GM21423 (cell line): ENCODE measurements at regions not wholly inside any gene's neighbourhood (a gene's known extent, or its start where the extent isn't known, plus 50 kb on each side); places are given as distances from the start of the nearest gene placed in this dataset.

Source experiments
- ATAC-seq: cut with Tn5 transposase; IDR thresholded peaks from one replicate; pipeline ENCODE4 v1.9.1; 2021; ENCODE audit warnings: mild to moderate bottlenecking, moderate library complexity; ENCODE audit not compliant: unreplicated experiment

DNA sequence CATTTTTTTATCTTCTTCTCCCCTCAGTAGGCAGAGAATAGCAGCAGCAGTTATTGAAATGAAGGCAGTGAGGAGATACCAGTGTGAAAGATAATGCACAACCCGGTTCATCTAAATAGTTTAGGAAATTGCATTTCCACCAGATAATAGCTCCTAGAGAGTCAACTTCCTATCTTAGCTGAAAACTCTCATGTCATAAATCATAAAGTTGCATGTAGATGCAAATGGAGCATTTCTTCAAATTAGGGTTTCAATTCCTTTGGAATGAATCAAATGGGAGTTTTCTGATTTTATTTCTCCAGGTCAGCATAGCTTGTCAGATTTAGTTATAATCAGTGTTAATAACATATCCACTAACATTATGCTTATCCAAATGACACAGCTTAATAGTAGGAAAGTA lies 335.3 kb downstream of the CNTNAP4 start:
- ATAC-seq, result no peak

GRCh38 chr16:76614269-76614668 lies 337.1 kb downstream of the CNTNAP4 start:
- ATAC-seq, result no peak

DNA sequence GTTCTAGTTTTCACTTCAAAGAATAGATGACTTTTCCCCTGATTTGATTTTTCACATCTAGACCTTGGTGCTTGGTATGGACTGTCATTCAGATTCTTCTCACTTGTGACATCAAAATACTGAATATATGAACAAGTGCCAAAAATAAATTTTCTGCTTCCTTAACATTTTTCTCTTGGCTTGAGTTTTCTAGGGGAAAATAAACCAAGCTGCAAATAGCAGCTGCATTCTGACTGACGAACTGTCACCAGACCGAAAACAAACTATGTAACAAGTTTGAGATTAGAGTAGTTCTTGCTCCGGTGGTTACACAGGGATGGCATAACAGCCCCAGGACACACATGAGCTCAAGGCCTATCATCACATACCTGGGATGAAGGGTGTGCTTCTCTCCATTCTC lies 345.7 kb downstream of the CNTNAP4 start:
- ATAC-seq, result no peak

- ATAC-seq, result no peak
Measured at GRCh38 chr16:76634847-76635697, 357.9 kb downstream of the CNTNAP4 start.

GRCh38 chr16:76639685-76640289 lies 362.6 kb downstream of the CNTNAP4 start:
- no peak for ATAC-seq

- no peak for ATAC-seq
Measured at GRCh38 chr16:76650582-76650981, 373.4 kb downstream of the CNTNAP4 start.

DNA sequence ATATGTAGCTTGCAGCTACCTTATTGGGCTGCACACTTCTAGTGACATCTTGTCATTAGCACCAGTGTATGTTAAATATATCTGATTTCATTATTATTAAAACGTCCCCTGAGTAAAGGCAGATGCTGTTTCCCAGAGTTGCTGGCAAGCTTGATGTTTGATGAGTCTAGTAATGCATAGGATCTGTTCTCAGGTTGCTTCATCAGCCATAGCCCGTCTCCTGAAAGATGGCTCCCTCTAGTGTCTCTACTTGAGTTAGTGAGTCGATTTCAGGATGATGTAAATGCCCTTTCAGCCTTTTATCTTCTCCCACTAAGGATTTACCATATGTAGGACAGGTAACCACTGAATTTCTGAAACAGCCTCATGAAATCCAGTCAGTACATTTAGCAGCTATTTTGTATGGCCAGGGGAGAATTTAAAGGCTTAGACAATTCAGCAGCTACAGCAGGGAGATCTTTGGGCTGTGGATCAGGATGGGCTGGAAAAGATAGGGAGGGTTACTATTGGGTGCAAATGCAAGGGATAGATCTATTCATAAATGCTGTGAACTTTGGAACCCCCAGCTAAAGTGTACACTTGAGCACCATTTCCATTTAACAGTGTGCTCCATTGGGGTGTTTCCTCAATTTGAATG lies 376.3 kb downstream of the CNTNAP4 start:
- ATAC-seq, result no peak

- ATAC-seq, result no peak
Measured at GRCh38 chr16:76654088-76654820, 377.1 kb downstream of the CNTNAP4 start.

DNA sequence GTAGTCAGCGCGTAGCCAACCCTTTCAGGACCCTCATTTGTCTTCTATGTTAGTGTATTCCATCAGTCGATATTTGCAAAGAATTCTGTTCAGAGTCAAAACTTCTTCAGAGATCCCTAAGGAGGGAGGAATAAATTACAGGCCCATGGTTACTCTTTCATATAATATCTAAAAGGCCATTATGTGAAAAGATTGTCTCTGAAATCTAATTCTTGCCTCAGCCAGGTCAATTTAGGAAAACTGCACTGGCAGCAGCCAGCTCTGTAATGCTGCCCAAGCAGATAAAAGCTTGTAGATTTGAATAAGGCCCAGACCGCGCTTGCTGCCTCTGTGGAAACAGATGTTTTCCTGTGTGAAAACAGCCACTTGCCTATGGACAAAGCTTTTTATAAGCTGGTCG lies 379.8 kb downstream of the CNTNAP4 start:
- no peak for ATAC-seq

DNA sequence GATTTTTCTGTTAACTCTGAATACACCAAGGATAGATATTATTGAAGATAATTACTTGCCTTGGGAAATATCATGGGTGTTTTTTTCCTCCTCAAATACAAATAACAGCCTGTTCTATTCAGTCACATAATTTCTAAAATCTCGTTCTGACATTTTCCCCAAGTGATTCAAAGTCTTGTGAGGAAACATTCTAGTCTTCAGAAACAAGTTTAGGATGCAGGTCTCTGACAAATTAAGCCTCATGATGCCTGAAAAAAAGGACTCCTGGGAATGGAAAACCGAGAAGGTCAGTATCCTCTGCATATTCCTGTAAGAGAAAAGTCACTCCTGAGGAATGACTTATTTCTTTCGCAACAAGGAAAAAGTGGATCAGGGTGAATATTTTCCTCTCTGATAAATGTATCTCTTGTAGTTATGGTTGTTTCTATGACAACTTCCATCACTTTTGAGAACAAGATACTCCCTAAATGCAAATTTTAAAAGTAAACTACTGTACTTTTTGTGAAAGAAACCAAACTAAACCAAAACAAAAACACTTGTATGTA lies 384.6 kb downstream of the CNTNAP4 start:
- ATAC-seq, result no peak

DNA sequence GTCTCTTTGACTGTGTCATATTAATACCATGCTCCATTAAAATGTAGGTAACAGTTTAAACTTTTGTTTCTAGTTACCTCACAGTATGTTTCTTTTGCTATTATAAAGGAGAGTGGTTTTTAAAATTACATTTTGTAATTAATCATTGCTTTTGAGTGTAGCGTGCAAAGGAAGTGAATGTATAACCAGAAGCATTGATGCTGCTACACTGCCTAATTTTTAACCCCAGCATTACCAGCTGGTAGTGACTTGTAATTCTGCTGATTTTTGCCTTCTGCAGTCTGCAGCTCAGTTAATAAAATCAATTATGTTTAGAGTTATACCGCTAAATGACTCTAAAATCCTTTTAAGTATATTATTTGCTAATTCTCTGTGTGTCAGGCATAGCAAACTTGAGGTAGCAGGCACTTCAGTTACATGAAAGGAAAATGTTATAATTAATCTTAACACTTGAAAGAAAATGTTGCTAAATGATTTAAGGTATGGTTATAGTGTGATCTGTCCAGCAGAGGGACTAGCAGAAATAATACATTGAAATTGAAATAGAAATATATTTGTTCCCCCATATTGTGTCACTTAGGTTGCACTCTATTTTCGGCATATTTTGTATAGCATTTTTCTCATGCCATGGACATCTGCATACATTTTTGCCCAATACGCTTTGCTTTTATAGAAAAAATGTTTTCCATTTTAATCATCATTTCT lies 388.5 kb downstream of the CNTNAP4 start:
- no peak for ATAC-seq

DNA sequence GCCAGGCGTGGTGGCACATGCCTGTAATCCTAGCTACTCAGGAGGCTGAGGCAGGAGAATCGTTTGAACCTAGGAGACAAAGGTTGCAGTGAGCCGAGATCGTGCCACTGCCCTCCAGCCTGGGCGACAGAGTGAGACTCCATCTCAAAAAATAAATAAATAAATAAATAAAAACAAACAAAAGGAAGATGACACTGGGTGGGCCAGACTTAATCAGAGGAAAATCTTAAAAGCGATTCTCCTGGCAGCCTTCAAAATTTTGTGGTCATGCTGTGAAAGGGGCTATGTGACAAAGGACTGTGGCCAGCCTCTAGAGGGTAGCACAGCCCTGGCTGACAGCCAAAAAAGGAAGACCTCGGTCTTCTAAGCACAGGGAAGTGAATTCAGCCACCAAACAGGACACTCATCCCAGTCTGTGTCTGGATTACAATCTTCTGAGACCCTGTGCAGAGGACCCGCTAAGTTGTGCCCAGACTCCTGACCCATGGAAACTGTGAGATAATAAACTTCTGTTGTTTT lies 391.1 kb downstream of the CNTNAP4 start:
- ATAC-seq, result no peak

DNA sequence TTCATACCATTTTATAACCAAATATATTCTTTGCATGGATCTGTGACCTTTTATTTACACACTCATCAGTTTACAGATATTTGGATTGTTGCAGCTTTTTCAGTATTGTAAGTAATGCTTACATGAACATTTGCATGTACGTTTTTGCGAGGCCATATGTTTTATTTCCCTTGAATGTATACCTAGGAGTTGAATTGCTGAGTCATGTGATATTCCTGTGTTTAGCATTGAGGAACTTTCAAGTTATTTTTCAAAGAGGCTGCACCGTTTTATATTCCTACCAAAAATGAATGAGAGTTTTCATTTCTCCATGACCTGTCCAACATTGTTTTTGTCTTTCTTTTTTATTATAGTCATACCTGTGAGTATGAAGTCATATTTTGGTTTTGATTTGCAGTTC lies 392.1 kb downstream of the CNTNAP4 start:
- no peak for ATAC-seq

- no peak for ATAC-seq
Measured at GRCh38 chr16:76670125-76670857, 393.1 kb downstream of the CNTNAP4 start.

- ATAC-seq, result no peak
Measured at GRCh38 chr16:76676356-76676755, 399.2 kb downstream of the CNTNAP4 start.

DNA sequence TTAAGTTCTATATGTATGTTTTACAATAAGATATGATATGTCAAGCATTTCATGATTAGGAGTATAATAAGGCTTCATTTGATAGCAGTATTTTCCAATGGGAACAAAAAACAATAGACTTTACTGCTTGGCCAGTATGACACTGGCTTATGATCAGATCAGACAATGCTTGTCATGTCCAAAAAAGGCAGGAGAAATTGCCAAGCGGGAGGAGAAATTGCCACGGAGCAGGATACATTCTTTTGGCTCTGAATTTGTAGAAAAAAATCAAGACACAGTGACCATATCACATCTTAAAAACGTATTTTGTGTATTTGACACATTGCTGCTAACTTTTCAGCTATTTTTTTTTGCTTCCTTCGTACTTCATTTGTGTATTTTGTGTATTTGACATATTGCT lies 404.1 kb downstream of the CNTNAP4 start:
- ATAC-seq, result no peak

DNA sequence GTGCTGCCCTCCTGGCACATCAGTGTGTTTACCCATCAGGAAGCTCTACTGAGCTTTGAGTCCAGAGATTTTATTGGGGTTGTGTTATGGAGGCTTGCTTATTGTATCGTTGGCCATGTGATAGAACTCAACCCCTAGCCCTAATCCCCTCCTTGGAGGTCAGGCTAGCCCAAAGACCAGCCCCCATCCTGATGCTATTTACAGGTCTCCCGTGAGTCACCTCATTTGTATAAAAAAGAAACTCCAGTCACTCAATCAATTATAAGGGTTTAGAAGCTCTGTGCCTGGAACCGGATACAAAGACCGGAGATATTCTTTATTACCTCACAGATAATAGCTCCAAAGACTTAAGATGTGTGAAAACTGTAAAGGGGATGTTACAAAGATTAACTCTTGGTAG lies 405.9 kb downstream of the CNTNAP4 start:
- no peak for ATAC-seq

DNA sequence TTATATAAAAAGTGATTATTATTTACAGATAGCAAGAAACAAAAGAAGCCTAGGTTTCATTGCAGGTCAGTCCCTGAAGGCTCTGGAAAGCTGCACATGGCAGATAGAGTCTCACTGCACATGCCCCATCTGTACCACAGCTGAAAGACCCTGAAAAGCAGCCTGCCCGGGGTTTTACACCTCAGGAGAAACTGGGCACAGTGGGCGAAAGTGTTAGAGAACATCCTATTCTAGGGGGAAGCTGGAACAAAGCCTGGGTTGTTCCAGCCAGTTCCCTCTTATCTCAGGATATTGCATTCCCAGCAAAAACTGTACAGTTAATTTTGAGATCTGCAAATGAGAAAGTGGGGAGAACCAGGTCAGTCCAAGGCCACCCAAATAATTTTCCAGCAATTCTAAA lies 419.7 kb downstream of the CNTNAP4 start:
- ATAC-seq, result no peak

DNA sequence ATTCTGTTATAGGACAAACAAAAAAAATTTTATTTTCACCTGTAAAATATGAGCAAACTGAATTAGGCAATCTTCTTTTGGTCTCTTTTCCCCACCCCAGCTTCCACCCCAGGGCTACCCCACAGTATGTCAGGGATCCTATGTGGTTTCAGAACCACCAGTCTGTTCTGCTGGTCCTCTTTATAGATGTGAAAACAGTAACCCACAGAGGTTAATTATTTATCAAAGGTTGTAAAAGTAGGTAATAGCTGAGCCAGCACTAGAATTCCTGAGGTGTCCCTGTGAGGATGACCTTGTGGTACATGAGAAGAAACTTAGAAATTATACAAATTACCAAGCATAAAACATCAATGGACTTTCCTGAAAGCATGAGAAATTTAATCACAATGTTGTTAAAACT lies 428.7 kb downstream of the CNTNAP4 start:
- no peak for ATAC-seq

- ATAC-seq, result no peak
Measured at GRCh38 chr16:76713191-76713590, 436.0 kb downstream of the CNTNAP4 start.
